HG03439 (cell line): ENCODE measurements at regions not wholly inside any gene's neighbourhood (a gene's known extent, or its start where the extent isn't known, plus 50 kb on each side); places are given as distances from the start of the nearest gene placed in this dataset.
"Not testable (repeated sequence)": the region's sequence is repeated elsewhere in the genome, so short reads cannot be mapped to it uniquely, and the experiment has no call there.

Source experiments
- ATAC-seq: cut with Tn5 transposase; IDR thresholded peaks from one replicate; pipeline ENCODE4 v1.9.1; 2021; ENCODE audit warnings: mild to moderate bottlenecking, moderate library complexity; ENCODE audit not compliant: unreplicated experiment

DNA sequence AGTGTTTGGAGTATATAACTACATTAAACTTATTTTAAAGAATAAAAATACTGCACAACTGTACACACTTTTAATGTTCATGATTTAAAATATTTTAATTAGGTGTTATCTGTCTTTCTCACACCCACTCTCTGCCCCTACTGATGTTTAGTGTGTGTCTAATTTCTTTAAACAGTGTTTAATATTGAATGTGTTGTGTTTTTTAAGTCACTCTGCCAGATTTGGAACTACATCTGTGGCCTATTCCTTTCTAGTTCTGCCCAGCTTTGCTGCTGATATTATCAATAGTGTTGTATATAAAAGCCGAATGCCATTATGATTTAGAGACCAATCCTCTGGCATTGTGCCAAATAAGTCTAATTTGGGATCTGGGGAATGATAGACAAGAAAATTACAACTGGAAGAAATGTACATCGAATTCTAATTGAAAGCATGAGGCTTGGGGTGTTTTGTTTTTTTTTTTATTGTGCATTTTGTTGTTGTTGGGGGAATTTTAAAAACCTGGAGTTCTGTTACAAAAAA is 398.0 kb downstream of the CPS1 start:
- ATAC-seq = no peak

DNA sequence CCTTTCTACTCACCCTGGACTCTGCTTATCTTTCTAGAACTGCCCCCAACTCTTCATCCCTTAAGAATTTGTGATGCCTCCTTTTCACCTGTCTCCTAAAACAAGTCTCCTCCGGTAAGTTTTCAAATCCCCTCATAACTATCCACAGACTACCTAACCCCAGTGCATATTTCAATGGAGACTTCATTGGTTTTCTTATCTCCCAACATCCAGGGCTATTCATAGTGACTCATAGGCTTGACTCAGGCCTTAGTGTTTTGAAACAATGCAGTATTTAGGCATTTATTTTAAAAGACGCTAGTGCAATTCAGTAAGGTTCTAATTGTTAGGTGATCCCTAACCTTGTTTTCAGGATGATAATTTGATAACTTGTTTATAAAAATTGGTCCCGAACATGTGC is 399.2 kb downstream of the CPS1 start:
- ATAC-seq = no peak

- no peak for ATAC-seq
Observed at GRCh38 chr2:210956101-210956500, 399.7 kb downstream of the CPS1 start.

DNA sequence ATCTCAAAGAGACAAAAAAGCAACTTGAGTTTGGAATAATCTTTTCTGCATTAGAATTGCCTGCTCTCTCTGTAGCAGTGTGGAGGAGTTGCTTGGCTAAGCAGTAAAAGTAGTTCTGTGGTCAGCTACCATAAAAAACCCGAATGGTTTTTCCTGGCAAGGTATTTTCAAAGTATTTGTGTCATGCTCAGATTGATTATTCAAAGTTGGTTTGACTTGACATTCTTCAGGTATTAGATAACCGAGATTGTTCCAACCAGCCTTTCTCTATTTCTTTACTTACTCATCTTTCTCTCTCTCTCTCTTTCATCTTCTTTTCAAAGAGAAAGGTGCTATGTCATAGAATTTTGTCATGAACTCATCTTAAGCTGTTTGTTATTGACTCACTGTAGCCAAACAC is 404.9 kb downstream of the CPS1 start:
- no peak for ATAC-seq

- ATAC-seq = no peak
Observed at GRCh38 chr2:210963386-210963785, 407.0 kb downstream of the CPS1 start.

- ATAC-seq = no peak
Observed at GRCh38 chr2:210964141-210964764, 407.9 kb downstream of the CPS1 start.

GRCh38 chr2:210965472-210965871 is 409.1 kb downstream of the CPS1 start:
- no peak for ATAC-seq

GRCh38 chr2:210966330-210966729 is 409.9 kb downstream of the CPS1 start:
- no peak for ATAC-seq

- no peak for ATAC-seq
Observed at GRCh38 chr2:210971431-210971830, 415.0 kb downstream of the CPS1 start.

DNA sequence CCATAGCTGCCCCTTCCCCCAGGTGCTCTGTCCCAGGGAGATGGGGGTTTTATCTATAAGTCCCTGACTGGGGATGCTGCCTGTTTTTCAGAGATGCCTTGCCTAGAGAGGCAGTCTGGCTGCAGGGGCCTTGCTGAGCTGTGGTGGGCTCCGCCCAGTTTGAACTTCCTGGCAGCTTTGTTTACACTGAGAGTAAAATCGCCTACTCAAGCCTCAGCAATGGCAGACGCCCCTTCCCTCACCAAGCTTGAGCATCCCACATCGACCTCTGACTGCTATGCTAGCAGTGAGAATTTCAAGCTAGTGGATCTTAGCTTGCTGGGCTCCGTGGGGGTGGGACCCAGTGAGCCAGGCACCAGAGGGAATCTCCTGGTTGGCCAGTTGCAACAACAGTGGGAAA is 430.4 kb downstream of the CPS1 start:
- ATAC-seq = not testable (repeated sequence)

DNA sequence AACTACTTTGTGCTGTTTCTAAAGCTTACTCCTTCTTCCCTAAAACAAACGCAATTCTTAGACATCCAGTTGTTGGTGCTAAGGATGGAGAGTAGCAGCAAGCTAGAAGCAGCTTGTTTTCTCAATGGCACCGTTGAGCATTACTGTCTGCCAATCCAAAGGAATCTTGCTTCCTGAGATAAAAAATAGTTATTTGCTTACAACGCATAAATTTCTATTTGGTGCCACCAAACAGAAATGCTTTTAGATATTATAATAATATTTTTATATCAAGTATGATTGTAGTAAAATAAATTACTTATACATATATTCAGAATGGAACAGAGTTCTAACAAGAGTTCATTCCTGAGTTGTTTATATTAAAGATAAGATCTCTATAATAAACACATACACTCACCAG is 434.7 kb downstream of the CPS1 start:
- ATAC-seq = no peak

- ATAC-seq = no peak
Observed at GRCh38 chr2:210994104-210994503, 437.7 kb downstream of the CPS1 start.

DNA sequence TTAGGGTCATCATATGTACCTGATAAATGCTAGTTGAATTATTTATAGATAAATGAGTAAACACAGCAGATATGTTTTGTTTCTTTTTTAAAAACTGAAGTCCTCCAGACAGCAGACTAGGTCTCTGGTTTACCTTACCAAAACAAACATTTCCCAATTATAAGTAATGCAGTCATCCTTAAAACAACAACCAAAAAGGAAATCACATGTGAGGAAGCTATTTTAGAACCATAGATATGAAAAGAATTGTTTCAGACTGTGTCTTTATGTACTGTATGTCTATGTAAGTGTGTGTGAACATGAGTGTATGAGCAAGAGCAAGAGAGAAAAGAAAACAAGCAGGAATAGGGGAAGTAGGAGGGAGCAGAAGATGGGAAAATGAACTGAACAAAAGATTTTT is 441.0 kb downstream of the CPS1 start:
- ATAC-seq = no peak

GRCh38 chr2:210998334-210998733 is 441.9 kb downstream of the CPS1 start:
- no peak for ATAC-seq

DNA sequence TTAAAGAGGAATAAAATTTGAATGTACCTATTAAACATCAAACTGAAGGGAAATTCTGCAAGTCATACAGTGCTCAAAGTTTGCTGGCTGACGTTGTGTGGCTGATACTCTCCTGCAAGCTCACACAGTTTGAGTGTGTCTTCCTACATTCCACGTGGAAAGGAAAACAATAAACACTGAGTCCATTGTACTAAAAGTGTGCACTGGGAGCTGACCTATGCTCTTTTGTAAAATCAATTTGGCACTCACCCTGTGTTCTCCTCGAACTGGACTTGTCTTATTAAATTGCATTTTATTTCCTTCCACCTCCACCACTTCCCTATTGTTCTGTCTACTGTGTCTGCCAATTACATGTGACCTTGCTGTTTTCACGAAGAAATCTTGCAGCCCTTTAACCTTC is 458.0 kb downstream of the CPS1 start:
- ATAC-seq = no peak

- ATAC-seq = no peak
Observed at GRCh38 chr2:211014906-211015305, 458.5 kb downstream of the CPS1 start.

GRCh38 chr2:211025089-211025488 is 468.7 kb downstream of the CPS1 start:
- ATAC-seq = not testable (repeated sequence)

GRCh38 chr2:211026109-211026508 is 469.7 kb downstream of the CPS1 start:
- no peak for ATAC-seq

DNA sequence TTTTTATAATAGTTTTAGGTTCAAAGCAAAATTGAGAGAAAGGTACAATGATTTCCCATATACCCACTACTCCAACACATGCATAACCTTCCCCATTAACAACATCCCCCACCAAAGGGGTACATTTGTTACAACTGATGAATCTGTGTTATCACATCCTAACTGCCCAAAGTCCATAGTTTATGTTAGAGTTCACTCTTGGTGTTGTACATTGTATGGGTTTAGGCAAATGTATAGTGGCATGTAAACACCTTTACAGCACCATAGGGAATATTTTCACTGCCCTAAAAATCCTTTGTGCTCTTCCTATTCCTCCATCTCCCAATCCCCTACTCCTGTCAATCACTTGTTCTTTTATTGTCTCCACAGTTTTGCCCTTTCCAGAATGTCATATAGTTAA is 471.6 kb downstream of the CPS1 start:
- no peak for ATAC-seq

DNA sequence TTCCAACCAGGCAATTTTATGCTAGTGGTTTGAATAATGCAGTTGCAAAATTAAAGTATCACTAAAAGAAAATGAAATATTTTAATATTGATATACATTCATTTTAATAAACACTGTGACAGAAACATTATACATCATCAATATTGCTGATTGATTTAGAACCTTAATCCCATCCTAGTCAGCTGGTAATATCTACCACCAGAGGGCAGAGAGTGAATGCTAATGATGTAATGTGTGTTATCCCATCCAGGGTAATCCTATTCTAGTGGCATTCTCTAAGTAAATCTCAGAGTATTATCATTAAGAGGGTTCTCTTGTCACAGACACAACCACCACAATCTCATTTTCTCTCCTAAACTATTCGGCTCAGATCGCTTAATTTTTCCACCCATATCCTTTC is 477.4 kb downstream of the CPS1 start:
- ATAC-seq = no peak

- peak; percentile 58 for ATAC-seq
Observed at GRCh38 chr2:211035548-211036185, 479.3 kb downstream of the CPS1 start.

GRCh38 chr2:211045025-211045424 is 488.6 kb downstream of the CPS1 start:
- no peak for ATAC-seq
